ENCODE measurements at regions not wholly inside any gene's neighbourhood (a gene's known extent, or its start where the extent isn't known, plus 50 kb on each side); places are given as distances from the start of the nearest gene placed in this dataset.

GRCh38 chr11:119906376-119906775 lies 177.4 kb upstream of the NECTIN1 start:
- DNase-seq (ENCODE audit: low spot score) = no peak

- DNase-seq (ENCODE audit: low spot score) = no peak
Measured at GRCh38 chr11:119905162-119905561, 176.2 kb upstream of the NECTIN1 start.

GRCh38 chr11:119904531-119905035 lies 175.6 kb upstream of the NECTIN1 start:
- DNase-seq (ENCODE audit: low spot score) = no peak

GRCh38 chr11:119903821-119904220 lies 174.8 kb upstream of the NECTIN1 start:
- DNase-seq (ENCODE audit: low spot score) = no peak

GRCh38 chr11:119903389-119903788 lies 174.4 kb upstream of the NECTIN1 start:
- DNase-seq (ENCODE audit: low spot score) = no peak

GRCh38 chr11:119902656-119903231 lies 173.7 kb upstream of the NECTIN1 start:
- peak; percentile 8 for DNase-seq (ENCODE audit: low spot score)

GRCh38 chr11:119901657-119902577 lies 172.9 kb upstream of the NECTIN1 start:
- no peak for DNase-seq (ENCODE audit: low spot score)

GRCh38 chr11:119899997-119900396 lies 171.0 kb upstream of the NECTIN1 start:
- DNase-seq (ENCODE audit: low spot score) = no peak

- DNase-seq (ENCODE audit: low spot score) = no peak
Measured at GRCh38 chr11:119897576-119897975, 168.6 kb upstream of the NECTIN1 start.

- no peak for DNase-seq (ENCODE audit: low spot score)
Measured at GRCh38 chr11:119897046-119897440, 168.0 kb upstream of the NECTIN1 start.

- no peak for DNase-seq (ENCODE audit: low spot score)
Measured at GRCh38 chr11:119896387-119897045, 167.5 kb upstream of the NECTIN1 start.

- DNase-seq (ENCODE audit: low spot score) = no peak
Measured at GRCh38 chr11:119895981-119896380, 167.0 kb upstream of the NECTIN1 start.

- no peak for DNase-seq (ENCODE audit: low spot score)
Measured at GRCh38 chr11:119894916-119895315, 165.9 kb upstream of the NECTIN1 start.

- DNase-seq (ENCODE audit: low spot score) = no peak
Measured at GRCh38 chr11:119892311-119892808, 163.4 kb upstream of the NECTIN1 start.

GRCh38 chr11:119891055-119891768 lies 162.2 kb upstream of the NECTIN1 start:
- no peak for DNase-seq (ENCODE audit: low spot score)

- no peak for DNase-seq (ENCODE audit: low spot score)
Measured at GRCh38 chr11:119890466-119890865, 161.5 kb upstream of the NECTIN1 start.

- DNase-seq (ENCODE audit: low spot score) = peak; percentile 19
Measured at GRCh38 chr11:119889728-119890280, 160.8 kb upstream of the NECTIN1 start.

- no peak for DNase-seq (ENCODE audit: low spot score)
Measured at GRCh38 chr11:119889111-119889510, 160.1 kb upstream of the NECTIN1 start.

- DNase-seq (ENCODE audit: low spot score) = no peak
Measured at GRCh38 chr11:119888119-119888518, 159.1 kb upstream of the NECTIN1 start.

GRCh38 chr11:119886667-119887230 lies 157.7 kb upstream of the NECTIN1 start:
- no peak for DNase-seq (ENCODE audit: low spot score)

GRCh38 chr11:119885861-119886567 lies 157.0 kb upstream of the NECTIN1 start:
- DNase-seq (ENCODE audit: low spot score) = no peak
